HG02870 (cell line): ENCODE measurements at regions not wholly inside any gene's neighbourhood (a gene's known extent, or its start where the extent isn't known, plus 50 kb on each side); places are given as distances from the start of the nearest gene placed in this dataset.

ENCODE experiments used
- ATAC-seq: cut with Tn5 transposase; IDR thresholded peaks from one replicate; pipeline ENCODE4 v1.9.1; 2021; ENCODE audit warnings: mild to moderate bottlenecking, moderate library complexity; ENCODE audit not compliant: unreplicated experiment

GRCh38 chr5:171647043-171647903 is 138.3 kb upstream of the SMIM23 start:
- no peak for ATAC-seq

- ATAC-seq, result no peak
These were observed 137.7 kb upstream of the SMIM23 start for GRCh38 chr5:171647904-171648260.

DNA sequence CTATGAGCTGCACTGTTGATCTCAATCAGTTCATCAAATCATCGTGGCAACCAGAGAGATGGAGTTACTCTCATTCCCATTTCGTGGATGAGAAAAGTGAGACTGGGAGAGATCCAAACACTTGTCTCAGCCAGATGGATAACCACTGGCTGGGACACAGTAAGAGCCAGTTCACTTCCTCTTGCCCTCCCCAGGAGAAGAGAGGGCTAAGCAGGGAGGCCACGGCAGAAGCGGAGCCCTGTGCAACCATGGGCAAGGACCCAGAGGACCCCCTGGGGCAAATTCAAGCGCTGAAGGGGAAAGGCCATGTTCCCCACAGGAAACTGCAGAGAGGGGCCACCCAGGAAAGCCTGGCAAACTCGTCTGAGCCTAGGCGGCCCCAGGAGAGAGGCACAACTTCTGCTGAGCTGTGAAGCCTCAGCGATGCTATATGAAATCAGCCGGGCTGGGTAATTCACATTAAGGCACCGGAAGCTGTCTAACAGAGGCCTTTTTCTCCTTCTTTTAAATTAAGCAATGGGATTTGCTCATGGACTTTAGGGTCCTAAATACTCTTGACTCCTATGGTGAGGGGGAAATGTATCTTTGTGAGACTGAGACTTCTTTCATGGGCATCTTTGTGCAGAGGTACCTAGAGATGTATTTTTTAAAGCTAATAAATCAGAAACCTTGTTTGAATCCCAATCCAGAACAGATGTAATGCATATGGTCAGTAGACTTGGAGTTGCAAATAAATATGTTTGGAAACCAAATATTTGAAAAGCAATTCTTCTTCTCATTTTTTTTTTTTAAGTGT is 137.1 kb upstream of the SMIM23 start:
- no peak for ATAC-seq

GRCh38 chr5:171649075-171649401 is 136.6 kb upstream of the SMIM23 start:
- no peak for ATAC-seq

DNA sequence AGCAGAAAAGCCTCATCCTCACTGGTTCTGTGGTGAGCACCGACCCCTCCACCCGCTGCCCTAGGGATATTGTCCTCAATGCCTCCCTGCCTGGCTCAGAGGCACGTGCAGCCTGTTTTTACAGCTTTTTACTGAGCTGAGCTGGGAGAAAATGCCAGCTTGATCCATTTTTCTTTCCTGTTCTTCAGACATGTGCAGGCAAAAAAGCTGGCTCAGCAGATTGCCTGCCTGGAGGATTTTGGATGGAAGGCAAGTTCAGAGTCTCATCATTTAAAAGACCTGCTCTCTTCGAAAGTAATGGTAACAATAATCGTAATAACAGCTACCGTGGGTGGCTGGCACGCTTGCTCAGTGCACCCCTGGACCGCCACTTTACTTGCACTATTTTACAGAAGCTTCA is 135.0 kb upstream of the SMIM23 start:
- ATAC-seq, result no peak

DNA sequence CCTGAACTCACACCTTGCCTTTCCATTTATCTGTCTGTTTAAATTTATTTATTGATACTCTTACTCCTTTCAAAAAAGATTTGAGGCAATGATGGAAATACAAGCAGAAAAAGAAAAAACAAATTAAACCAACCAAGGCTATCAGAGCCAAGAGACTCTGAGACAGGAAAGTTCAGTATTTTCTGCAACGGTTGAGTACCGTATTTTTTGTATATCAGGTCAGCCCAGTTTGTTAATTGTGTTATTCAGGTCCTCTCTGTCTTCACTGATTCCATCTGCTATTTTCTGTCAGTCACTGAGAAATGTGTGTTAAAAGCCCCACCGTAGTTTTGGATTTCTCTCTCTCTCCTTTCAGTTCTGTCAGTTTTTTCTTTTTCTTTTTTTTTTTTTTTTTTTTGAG is 134.5 kb upstream of the SMIM23 start:
- no peak for ATAC-seq

GRCh38 chr5:171654881-171655280 is 130.7 kb upstream of the SMIM23 start:
- no peak for ATAC-seq

DNA sequence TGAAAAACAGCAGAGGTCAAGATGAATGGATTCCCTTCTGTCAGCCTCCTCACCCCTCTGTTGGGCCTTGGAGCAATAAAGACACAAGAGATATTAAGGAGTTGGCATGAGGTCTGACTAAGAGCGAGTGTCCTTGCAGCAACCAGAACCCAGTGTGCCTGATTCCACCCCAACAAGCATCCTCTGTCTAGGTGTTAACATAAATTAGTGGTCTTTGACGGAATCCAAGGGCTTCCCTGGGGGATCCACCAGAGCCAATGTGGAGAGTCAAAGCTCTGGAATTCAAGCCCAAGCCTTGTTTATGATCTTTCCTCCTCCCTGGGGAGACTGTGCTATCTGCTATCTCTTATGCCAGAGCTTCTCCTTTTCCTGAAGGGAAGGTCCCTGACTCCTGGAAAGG is 128.1 kb upstream of the SMIM23 start:
- no peak for ATAC-seq

DNA sequence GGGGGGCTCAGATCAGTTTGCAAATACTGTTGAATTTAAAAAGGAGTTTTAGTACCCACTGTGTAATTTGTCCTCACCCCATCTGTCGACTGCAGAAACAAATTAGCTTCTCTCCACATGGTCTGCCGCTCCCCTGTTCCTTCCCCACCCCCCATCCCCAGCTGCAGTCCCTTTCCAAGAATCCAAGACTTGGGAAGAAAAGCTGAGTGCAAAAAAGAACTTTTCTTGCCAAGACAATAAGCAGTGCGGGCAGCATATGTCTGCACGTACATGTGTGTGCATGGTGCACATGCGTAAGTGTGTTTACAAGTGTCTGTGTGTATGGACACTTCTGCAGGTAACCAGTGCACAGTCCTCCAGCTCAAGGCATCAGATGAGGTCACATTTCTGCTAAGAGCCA is 125.7 kb upstream of the SMIM23 start:
- ATAC-seq, result no peak

DNA sequence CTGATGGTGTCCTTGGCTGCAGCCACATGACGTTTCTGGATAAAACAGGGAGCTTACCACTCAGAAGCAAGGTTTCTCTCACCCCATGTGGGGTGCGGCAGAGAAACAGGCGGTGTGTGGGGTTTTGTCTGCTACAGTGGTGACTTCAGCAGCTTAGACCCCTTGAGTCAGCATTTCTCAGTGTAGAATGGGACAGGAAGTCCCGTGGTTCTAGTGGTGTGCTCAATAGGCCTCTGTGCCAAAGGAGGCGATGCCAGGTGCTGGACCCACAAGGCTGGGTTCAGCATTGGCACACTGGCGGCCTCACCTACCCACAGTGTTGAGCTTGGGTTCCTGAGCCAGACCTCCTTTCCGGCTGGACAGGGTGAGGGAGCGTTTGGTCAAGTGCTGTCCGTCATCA is 125.2 kb upstream of the SMIM23 start:
- no peak for ATAC-seq

DNA sequence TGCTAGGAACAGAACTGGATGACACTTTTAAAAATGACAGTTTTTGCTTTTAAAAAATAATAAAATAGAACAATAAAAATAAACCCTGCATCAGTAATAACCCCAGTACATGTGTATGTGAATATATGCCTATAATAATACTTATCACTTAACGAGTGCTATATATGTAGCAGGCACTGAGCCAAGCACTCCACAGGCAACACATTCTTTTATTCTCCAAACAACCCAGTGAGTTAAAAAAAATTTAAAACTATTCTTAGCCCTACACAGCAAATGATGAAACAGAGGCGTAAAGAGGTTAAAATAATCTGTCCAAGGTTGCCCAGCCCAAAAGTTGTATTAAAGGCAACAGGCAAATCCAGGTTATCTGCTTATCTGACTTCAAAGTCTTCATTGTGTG is 124.5 kb upstream of the SMIM23 start:
- no peak for ATAC-seq

- ATAC-seq, result no peak
These were observed 122.1 kb upstream of the SMIM23 start for GRCh38 chr5:171663311-171664085.

DNA sequence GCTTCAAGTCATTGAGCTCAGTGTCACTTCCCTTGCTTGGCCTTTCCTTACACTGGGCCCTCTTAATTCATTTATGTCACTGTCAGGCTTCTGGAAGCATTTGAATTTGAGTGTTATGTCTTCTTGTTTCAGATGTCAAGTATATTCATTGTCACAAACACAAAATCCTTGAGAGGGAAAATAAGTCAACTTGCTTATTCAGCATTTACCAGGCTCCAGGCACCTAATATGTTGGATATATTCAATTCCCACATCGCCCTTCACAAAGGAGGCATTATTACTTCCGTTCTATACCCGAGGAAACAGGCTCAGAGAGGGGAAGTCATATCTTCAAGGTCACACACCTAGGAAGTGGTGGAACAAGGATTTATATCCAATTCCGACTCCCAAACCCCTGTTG is 121.1 kb upstream of the SMIM23 start:
- no peak for ATAC-seq

GRCh38 chr5:171666815-171667214 is 118.8 kb upstream of the SMIM23 start:
- no peak for ATAC-seq

DNA sequence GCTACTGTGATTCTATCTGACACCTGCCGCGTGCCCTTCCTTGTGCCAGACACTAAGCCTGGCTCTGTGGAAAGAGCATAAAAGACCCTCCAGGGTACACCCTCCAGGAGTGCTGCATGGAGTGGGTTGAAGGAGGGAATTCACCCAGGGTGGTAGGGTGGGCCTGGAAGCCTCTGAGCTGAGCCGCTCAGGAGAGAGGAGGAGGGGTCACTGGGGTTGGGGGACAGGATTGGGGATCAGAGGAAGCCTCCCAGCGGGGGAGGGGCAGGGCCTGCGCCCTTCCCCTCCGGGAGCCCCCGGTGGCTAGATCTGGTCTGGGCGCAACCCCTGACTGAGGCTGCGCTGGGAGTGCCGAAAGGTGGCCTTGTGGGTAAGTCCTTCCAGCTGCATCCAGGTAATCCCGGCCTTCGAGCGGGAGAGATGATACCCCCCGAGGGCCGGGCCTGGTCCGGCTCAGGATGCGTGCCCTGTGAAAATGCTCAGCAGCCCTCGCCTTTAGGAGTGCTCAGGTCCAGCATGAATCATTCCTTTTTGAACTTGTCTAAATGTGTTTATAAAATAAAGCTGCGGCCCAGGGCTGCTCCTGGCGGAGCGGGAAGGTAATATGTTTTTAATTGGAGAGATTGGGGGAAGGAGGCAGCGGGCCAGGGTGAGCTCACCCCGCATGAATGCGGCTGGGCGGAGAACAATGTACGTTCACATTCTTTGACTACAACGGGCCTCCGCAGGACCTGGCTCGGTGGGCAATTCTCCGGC is 118.1 kb upstream of the SMIM23 start:
- no peak for ATAC-seq

DNA sequence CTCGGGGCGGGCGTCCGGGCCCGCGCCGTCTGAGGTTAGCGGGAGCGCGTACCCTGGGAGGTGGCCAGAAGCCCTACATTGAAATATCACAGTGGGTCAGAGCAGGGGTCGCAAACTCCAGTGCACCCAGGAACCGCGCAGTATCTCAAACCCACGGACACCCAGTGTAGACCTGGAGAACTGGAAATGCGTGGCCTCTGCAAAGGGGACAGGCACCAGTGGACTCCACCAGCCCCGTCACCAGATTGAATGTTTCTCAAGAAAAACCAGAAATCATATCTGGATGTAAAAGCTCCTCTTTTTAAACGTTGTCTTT is 117.6 kb upstream of the SMIM23 start:
- no peak for ATAC-seq

DNA sequence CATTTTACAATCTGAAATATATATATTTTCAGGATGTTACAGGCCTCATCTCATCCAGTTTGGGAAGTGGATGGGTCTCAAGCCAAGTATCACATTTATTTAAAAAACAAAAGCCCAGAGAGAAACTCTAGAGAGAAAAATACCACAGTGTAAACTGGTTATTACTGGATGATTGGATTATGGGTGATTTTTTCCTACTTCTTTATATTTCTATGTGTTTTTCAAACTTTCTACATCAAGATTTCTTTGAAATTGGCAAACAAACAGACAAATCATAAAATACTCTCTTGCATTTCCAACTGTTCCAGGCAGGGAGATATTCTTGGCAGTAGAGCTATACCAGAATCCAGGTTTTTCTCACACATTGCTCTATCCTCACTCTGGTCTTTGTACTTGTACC is 116.0 kb upstream of the SMIM23 start:
- ATAC-seq, result no peak

- no peak for ATAC-seq
These were observed 113.1 kb upstream of the SMIM23 start for GRCh38 chr5:171672556-171672955.

GRCh38 chr5:171673328-171673727 is 112.3 kb upstream of the SMIM23 start:
- no peak for ATAC-seq

DNA sequence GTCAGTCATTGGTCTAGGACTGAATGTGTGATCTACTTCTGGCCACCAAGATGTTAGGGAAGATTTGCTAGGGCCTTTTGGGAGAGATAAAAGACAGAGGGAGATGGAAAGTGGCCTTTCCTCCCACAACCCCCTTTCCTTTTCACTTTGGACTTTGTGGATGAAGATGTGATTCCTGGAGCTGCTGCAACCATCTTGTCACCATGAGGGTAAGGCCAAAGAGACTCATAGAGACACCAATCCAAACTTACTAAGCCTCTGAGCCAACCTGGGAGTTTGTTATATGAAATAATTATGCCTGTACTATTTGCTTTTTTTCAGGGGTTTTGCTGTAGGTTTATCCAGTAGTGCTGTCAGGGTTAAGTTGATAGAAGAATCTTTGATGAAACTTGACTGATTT is 111.8 kb upstream of the SMIM23 start:
- ATAC-seq, result no peak

DNA sequence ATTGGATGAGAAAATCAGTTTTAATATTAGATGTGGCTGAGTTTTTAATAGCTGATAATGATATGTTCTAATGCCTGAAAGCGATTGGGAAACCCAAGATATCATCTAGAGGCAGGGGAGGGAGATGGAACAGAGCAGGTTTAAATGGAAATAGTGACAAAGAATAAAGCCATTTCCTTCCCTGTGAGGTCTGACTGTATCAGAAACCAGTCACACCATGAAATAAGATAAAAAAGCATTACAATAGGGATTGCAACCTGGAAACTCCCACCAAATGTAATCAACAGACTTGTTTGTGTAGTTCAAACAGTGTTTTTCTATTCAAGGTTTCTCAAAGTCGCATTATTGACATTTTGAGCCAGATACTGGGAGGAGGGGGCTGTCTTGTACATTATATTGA is 110.1 kb upstream of the SMIM23 start:
- ATAC-seq, result no peak
